Skeletal muscle satellite cell (primary cell): ENCODE measurements at regions not wholly inside any gene's neighbourhood (a gene's known extent, or its start where the extent isn't known, plus 50 kb on each side); places are given as distances from the start of the nearest gene placed in this dataset.
"Not testable (repeated sequence)": the region's sequence is repeated elsewhere in the genome, so short reads cannot be mapped to it uniquely, and the experiment has no call there.

Experiments
- H3K27me3 ChIP-seq: 2 replicates; pipeline ENCODE4 v1.7.0; 2013; ENCODE audit warnings: low read length; ENCODE audit not compliant: control insufficient read depth, insufficient read depth
- H3K36me3 ChIP-seq: 2 replicates; pipeline ENCODE4 v1.7.0; 2013; ENCODE audit warnings: mild to moderate bottlenecking, control low read depth, low read length; ENCODE audit not compliant: insufficient read depth
- H3K4me1 ChIP-seq: 2 replicates; pipeline ENCODE4 v1.7.0; 2013; ENCODE audit warnings: low read length; ENCODE audit not compliant: control insufficient read depth, insufficient read depth
- H3K4me2 ChIP-seq: 2 replicates; pipeline ENCODE4 v1.7.0; 2013; ENCODE audit warnings: mild to moderate bottlenecking, low read length
- H3K4me3 ChIP-seq: 2 replicates; pipeline ENCODE4 v1.7.0; 2013; ENCODE audit warnings: low read length
- H3K9ac ChIP-seq: 2 replicates; pipeline ENCODE4 v1.7.0; 2013; ENCODE audit warnings: mild to moderate bottlenecking, low read depth, low read length, moderate library complexity
- H3K9me3 ChIP-seq: replicated peaks from 2 replicates; pipeline ENCODE4 v1.7.0; 2013; ENCODE audit warnings: mild to moderate bottlenecking, control low read depth, low read length

DNA sequence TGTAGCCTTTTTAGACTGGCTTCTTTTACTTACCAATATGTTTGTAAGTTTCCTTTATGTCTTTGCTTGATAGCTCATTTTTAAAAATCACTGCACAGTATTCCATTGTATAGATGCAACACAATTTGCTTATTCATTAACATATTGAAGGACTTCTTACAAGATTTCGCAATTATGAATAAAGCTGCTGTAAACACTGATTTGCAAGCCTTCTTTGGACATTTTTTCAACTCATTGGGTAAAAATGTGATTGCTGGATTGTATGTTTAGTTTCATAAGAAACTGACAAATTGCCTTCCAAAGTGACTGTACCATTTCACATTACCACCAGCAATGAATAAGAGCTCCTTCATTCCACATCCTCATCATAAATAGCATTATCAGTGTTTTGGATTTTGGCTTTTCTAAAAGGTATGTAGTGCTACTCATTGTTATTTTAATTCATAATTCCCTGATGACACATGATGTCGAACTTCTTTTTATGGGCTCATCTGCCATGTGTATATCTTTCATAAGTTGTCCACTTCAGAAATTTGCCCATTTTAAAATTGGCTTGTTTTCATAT lies 80.7 kb downstream of the TFAP2B start:
- Histone ChIP-seq H3K4me1 (peaks cover 16% of the 10 kb centered on the region), H3K4me3 (no peak overlapping the region), H3K36me3 (no peaks in the 10 kb centered on the region), H3K27me3 (no peaks in the 10 kb centered on the region), H3K4me2 (no peak overlapping the region), H3K9ac (no peak overlapping the region), H3K9me3 (no peaks in the 10 kb centered on the region)

DNA sequence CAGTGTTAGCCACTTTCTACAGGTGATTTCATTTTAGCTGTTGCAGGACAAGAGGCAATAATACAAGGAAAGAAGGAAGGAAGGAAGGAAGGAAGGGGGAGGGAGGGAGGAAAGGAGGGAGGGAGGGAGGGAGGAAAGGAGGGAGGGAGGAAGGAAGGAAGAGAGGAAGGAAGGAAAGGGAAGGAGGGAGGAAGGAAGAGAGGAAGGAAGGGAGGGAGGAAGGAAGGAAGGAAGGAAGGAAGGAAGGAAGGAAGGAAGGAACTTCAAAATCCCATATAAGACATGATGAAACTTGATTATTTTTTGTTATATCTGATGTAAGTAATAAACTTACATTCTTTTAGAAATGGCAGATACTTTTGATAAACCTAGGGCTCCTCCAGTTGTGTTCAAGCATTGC lies 83.6 kb downstream of the TFAP2B start:
- Histone ChIP-seq H3K27me3 (no peaks in the 10 kb centered on the region), H3K9ac (no peak overlapping the region), H3K4me1 (peaks cover 16% of the 10 kb centered on the region), H3K9me3 (no peaks in the 10 kb centered on the region), H3K4me2 (no peak overlapping the region), H3K36me3 (no peaks in the 10 kb centered on the region), H3K4me3 (no peak overlapping the region)

DNA sequence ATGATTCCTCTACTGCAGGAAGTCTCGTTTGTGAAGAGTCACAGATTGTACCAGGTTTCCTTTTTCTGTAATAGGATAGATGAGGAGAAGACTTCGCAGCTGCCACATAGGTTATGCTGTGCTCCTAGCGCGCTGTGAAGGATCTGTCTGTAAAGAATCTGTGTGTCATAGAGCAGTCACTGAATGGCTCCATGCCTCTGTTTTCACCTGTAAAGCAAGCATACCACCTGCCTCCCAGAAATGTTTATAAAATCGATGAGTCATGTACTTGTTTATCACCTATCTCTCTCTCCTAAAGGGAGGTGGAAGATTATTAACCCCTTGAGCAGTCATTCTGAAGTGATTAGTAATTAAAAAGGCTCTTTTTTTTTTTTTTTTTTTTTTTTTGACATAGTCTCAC lies 86.6 kb downstream of the TFAP2B start:
- Histone ChIP-seq H3K9ac (no peak overlapping the region), H3K4me1 (peaks cover 3% of the 10 kb centered on the region), H3K9me3 (no peaks in the 10 kb centered on the region), H3K27me3 (no peaks in the 10 kb centered on the region), H3K36me3 (no peaks in the 10 kb centered on the region), H3K4me2 (no peak overlapping the region), H3K4me3 (no peak overlapping the region)

DNA sequence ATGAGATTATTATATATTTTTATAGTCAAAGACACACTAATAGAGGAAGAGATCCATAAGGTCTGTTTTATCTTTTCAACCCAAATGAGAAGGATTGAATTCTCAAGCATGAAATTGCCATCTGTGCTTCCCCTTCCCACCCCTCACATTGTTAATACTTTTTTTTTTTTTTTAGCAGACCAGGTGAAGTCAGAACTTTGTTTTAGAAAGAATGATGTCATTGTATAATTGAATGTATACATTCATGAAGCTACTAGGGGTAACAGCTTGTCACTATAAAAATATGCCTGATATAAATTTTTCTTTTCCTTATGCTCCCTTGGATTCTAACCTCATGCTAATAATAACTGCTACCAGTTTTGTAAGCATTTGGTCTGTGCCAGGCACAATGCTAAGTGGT lies 88.9 kb downstream of the TFAP2B start:
- H3K9ac ChIP-seq: no peak overlapping the region
- no peaks in the 10 kb centered on the region for H3K27me3 ChIP-seq
- H3K9me3 ChIP-seq: no peaks in the 10 kb centered on the region
- no peaks in the 10 kb centered on the region for H3K4me1 ChIP-seq
- no peak overlapping the region for H3K4me2 ChIP-seq
- no peaks in the 10 kb centered on the region for H3K36me3 ChIP-seq
- no peak overlapping the region for H3K4me3 ChIP-seq

DNA sequence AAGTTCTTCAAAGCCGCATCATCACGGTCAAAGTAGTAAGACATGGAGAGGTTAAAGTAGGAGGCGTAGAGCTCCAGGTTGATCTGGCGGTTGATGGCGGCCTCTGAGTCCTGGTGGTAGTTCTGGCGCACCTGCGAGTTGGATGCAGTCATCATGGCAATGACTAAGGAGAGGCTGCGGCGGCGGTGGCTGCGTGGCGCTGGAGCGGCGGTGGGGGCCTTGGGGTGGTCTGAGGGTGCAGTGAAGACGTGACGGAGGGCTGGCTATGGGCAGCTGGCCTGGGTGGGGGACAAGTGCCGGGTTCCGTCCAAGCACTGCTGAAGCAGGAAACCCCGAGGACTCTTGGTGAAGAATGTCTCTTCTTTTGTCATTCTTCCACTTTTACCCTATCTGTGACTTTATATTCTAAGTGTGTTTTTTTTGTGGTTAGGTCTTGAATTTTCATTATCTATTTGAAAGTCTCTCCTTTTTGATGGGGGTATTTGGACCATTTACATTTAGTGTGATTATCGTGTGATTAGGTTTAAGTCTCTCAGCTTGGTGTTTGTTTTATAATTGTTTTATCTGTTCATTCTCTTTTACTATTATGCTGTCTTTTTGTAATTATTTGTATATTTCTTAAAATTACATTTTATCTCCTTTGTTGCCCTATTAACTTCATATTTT lies 94.6 kb downstream of the TFAP2B start:
- Histone ChIP-seq H3K27me3 (no peaks in the 10 kb centered on the region), H3K4me1 (no peaks in the 10 kb centered on the region), H3K36me3 (no peaks in the 10 kb centered on the region), H3K9me3 (peaks cover 4% of the 10 kb centered on the region), H3K4me3 (no peak overlapping the region), H3K9ac (no peak overlapping the region), H3K4me2 (no peak overlapping the region)

DNA sequence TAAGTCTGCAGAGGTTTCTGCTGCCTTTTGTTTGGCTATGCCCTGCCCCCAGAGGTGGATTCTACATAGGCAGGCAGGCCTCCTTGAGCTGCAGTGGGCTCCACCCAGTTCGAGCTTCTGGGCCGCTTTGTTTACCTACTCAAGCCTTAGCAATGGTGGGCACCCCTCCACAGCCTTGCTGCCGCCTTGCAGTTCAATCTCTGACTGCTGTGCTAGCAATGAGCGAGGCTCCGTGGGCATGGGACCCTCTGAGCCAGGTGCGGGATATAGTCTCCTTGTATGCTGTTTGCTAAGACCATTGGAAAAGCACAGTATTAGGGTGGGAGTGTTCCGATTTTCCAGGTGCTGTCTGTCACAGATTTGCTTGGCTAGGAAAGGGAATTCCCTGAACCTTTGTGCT lies 102.7 kb downstream of the TFAP2B start:
- not testable (repeated sequence) for H3K27me3 ChIP-seq, H3K4me3 ChIP-seq, H3K9me3 ChIP-seq, H3K9ac ChIP-seq, H3K4me2 ChIP-seq, H3K4me1 ChIP-seq, H3K36me3 ChIP-seq

DNA sequence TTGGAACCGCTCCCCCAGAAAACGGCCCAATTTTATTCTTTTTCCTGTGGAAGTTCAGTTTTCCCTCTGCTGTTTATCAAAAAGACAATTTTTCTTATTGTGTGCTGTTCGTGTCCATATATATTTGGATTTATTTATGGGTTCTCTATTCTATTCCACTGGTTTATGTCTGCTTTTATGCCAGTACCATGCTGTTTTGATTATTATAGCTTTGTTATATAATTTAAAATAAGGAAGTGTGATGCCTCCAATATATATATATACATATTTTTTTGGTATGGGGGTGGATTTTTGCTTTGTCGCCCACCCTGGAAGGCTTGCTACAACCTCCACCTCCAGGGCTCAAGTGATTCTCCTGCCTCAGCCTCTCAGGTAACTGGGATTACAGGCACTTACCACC lies 103.3 kb downstream of the TFAP2B start:
- peaks cover 6% of the 10 kb centered on the region for H3K4me1 ChIP-seq
- no peak overlapping the region for H3K4me3 ChIP-seq
- H3K27me3 ChIP-seq: no peaks in the 10 kb centered on the region
- H3K9me3 ChIP-seq: no peaks in the 10 kb centered on the region
- no peak overlapping the region for H3K9ac ChIP-seq
- H3K36me3 ChIP-seq: no peaks in the 10 kb centered on the region
- H3K4me2 ChIP-seq: no peak overlapping the region

DNA sequence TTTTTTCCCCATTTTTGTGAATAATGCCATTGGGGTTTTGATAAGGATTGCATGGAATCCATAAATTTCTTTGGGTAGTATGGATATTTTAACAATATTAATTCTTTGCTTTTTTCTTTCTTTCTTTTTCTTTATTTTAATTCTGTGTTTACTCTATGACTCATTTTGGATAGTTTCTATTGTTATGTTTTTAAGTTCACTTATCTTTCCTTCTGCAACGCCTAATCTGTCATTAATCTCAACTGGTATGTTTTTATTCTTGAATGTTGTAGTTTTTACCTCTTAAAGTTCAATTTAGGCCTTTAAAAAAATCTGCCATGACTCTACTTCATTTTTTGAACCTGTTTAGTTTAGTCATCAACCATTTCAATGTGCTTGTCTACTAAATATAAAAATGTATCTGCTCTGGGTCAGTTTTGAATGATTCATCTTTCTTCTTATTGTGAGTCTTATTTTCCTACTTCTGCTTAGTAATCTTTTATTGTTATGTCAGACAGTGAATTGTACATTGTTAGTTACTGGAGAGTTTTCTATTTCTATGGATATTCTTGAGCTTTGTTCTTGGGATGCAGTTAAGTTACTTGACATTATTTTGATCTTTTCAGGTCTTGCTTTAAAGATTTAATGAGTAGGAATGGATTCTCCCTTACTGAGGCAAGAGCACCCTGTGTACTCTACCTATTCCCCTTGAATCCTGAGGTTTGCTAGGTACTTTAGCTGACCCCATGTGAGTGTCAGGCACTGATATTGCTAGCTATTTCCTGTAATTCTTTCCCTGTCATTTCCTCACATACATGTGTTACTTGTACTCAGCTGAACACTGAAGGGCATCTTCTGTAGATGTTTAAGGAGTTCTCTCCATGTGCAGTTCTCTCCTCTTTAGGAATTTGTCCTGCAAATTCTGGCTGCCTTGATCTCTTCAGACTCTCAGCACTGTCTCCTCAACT lies 104.2 kb downstream of the TFAP2B start:
- Histone ChIP-seq H3K27me3 (no peaks in the 10 kb centered on the region), H3K4me3 (no peak overlapping the region), H3K4me2 (no peak overlapping the region), H3K4me1 (peaks cover 6% of the 10 kb centered on the region), H3K9ac (no peak overlapping the region), H3K9me3 (no peaks in the 10 kb centered on the region), H3K36me3 (no peaks in the 10 kb centered on the region)

DNA sequence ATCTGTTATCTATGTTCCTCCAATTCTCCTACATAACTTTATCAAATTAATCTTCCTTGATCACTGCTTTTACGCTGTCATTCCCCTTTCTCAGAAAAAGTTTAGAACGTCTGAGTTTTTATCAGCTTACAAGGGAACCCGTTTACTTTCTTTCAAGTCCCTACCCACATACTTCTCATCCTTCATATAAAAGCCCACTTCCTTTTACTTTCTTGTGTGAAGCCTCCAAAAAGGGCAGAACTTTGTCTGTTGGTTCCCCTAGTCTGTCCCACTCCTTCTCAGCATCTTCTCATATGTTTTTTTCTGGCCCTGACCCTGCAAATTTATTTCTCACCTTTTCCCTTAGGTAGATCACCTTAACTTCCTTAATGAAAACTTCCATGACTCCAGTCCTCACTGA lies 106.1 kb downstream of the TFAP2B start:
- Histone ChIP-seq H3K27me3 (no peaks in the 10 kb centered on the region), H3K9me3 (no peaks in the 10 kb centered on the region), H3K9ac (no peak overlapping the region), H3K36me3 (no peaks in the 10 kb centered on the region), H3K4me3 (no peak overlapping the region), H3K4me2 (no peak overlapping the region), H3K4me1 (peaks cover 6% of the 10 kb centered on the region)

DNA sequence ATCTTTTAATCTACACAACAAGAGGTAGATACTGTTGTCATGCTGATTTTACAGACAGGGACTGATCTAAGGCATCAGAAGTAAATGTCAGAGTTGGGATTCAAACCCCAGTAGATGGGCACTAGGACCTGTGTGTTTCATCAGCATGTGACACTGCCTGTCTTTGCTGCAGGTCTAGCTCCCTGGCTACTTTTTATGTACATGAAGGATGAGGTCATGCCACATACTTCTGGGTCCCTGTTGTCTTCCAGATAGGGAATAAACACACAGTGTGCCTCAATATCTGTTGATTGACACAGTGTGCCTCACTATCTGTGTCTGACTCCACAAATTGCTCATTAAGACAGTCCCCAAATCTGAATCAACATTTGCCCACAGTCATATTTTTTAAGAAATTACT lies 106.9 kb downstream of the TFAP2B start:
- Histone ChIP-seq H3K27me3 (no peaks in the 10 kb centered on the region), H3K4me2 (no peak overlapping the region), H3K4me1 (peaks cover 6% of the 10 kb centered on the region), H3K9ac (no peak overlapping the region), H3K9me3 (no peaks in the 10 kb centered on the region), H3K4me3 (no peak overlapping the region), H3K36me3 (no peaks in the 10 kb centered on the region)

DNA sequence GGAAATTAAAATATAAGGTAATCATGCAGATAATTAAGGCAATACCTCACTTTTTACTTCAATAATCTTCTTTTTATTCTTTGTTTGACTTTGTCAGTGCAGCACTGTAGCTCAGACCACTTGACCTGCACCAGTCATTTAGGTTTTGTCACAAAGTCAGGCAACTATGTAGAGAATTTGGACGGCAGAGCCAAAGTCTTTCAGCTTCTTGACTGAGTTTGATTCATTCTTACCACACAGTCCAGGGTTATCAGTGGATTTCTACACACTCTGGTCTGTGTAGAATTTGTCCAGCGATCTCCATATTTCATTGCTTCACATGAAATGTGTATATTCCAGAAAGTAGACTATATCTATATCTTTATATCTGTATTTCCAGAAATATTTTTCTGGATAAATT lies 107.3 kb downstream of the TFAP2B start:
- Histone ChIP-seq H3K9ac (no peak overlapping the region), H3K4me1 (peaks cover 6% of the 10 kb centered on the region), H3K4me2 (no peak overlapping the region), H3K9me3 (no peaks in the 10 kb centered on the region), H3K27me3 (no peaks in the 10 kb centered on the region), H3K4me3 (no peak overlapping the region), H3K36me3 (no peaks in the 10 kb centered on the region)
